AML-193 (cell line): ENCODE measurements at regions not wholly inside any gene's neighbourhood (a gene's known extent, or its start where the extent isn't known, plus 50 kb on each side); places are given as distances from the start of the nearest gene placed in this dataset.

Source experiments
- DNase-seq, 2 experiments: peaks; one replicate each; lab custom pipeline; 2025; lab: John Stamatoyannopoulos, UW

DNA sequence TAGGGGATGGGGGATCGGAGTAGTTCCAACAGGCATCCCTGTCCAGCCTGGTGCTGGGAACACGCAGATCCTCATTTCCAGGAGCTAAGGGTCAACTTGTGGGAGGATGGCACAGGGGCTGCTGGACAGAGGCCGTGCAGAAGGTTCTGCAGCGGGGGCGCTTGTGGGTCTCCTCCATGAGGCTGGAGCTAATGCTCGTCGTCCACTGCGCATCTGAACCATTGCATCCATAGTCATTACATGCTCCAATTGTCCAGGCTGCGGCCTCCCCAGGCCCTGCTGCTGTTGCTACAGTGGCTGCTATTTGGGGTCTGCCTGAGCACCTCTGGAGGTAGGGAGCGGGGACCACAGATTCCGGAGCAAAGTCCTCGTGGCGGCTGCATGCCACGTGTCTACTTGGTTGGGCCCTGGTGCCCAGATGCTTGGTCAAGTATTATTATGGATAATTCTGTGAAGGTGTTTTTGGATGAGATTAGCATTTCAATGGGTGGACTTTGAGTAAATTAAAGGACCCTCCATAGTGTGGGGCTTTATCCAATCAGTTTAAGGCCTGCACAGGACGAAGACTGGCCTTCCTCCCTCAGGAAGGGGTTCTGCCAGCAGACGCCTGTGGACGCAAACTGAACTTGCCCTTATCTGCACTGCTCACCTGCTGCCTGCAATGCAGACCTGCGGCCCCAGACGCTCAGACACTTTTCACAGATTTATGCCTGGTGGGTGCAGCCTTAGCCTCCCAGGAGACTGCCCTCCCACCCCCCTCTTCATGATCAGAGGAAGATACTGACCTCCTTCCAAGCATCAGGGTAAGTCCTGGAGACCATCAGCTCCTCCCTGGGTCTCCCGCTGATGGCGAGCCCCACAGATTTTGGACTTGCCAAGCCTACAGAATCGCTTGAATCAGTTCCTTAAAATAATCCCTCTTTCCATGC is 127.5 kb upstream of the IRX4 start:
- no peak for DNase-seq

DNA sequence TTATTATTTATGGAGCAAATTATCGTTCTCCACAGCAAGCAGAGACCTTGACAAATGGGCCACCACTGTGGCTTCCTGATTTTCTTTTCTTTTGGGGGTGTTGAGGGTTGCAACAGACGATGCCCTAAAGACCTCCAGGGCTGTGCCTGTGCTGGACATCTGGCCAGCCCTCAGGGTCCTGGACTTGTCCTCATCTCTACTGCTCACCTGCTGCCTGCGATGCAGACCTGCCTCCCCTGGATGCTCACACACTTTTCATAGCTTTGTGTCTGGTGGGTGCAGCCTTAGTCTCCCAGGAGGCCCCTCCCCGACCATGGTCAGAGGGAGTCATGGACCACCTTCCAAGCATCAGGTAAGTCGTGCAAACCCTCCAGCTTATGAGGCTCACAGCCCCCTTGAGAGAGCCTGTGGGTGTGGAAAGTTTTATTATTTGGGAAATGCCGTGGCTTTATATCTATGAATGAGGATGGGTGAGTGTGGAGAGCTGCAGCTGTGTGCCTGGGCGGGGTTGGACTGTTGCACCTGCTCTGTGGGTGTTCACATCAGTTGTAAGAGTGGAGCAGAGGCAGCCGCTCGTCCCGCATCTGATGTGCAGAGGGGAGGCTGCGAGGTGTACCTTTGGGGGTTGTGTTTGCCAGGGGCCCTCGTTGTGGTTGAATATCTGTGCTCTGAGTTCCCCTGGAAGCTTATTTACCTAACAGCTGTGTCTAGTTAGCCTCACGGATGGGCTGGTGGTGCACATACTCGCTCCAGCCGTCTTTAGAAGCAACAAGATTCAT is 126.3 kb upstream of the IRX4 start:
- no peak for DNase-seq

DNA sequence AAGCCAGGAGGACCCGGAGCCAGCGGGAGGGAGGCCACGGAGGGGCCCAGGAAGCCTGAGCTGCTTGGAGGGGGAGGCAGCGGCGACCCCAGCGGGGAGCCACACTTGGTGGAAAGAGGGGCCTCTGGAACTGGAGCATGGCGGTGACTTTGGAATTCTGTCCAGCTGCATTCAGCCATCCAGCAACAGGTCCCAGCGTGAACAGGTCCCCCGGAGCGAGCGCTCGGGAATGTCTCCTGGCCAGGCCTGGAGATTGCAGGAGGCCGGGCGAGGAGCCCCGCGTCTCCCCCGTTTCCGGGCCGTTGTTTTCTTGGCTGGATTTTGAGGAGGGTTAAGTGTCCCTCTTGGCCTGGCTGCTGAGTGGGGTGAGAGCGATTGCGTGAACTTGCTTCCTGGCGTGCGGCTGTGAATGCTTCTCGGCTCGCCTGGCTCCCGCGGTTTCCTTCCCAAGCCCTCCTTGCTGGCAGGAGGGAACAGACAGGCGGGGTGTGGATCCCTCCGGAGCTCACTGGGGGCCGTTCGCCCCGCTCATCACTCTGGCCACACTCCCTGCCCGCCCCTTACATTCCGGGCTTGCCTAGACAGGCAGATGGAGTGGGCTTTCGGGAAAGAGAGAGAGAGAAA is 125.3 kb upstream of the IRX4 start:
- DNase-seq, result no peak

DNA sequence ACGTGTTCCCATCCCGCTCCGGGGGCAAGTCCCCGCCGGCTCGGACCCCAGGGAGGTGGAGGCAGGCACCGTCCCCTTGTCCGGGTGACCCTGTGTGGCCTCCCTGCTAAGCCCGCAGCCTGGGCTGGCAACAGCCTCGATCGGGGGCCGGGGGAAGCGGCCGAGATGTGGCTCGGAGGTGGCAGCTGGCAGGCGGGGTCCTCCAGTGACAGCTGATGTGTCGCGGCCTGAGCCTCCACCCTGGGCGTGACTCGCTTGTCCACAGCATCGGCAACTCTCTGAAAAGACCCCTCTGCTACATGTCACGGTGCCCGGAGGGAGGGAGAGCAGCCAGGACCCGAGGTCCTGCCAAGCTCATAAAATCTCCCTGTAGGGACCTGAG is 124.8 kb upstream of the IRX4 start:
- DNase-seq, result no peak

DNA sequence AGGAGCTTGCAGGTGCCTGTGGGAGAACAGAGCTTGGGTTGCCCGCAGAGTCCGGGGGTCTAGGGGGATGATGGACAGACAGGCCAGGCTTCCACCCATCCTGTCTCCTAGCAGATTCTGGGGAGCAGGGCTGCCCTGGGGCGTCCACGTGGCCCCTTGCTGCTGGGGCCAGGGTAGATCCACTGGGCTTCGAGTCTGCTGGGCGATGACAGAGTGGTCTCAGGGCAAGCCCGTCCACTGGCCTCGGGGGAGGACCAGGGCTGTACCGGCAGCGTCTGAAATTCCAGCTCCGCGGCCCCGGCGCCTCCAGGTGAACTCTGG is 124.2 kb upstream of the IRX4 start:
- no peak for DNase-seq

DNA sequence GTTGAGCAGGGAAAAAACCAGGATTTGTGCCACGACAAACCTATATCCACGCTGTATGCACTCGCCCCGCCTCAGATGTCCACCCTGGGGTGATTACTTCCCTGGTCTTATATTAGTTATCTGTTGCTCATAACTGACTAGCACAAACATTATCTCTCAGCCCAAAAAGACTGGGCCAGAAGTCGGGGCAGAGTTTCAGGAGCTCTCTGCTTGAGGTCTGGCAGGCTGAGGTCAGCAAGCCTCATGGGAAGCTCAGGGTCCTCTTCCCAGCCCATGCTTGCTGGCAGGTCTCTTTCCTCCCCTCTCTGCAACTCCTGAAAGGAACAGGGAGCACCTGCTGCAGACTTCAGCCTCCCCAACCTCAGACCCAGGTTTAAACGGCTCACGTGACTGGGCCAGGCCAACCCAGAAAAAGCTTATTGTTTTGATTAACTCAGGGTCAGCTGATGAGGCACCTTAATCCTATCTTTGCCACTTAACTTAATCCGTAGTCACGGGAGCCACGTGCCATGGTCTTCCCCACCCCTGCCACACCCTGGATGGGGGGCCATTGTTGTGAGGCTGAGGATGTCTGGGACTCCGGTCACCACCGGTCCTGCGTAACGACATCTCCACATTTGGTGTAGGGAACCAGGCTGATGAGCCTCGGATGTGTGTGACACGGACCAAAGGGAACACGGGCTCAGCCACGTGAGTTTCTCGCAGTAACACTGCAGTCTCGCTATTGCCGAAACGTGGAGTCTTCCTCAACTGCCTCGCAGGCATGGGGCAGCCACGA is 123.7 kb upstream of the IRX4 start:
- no peak for DNase-seq

DNA sequence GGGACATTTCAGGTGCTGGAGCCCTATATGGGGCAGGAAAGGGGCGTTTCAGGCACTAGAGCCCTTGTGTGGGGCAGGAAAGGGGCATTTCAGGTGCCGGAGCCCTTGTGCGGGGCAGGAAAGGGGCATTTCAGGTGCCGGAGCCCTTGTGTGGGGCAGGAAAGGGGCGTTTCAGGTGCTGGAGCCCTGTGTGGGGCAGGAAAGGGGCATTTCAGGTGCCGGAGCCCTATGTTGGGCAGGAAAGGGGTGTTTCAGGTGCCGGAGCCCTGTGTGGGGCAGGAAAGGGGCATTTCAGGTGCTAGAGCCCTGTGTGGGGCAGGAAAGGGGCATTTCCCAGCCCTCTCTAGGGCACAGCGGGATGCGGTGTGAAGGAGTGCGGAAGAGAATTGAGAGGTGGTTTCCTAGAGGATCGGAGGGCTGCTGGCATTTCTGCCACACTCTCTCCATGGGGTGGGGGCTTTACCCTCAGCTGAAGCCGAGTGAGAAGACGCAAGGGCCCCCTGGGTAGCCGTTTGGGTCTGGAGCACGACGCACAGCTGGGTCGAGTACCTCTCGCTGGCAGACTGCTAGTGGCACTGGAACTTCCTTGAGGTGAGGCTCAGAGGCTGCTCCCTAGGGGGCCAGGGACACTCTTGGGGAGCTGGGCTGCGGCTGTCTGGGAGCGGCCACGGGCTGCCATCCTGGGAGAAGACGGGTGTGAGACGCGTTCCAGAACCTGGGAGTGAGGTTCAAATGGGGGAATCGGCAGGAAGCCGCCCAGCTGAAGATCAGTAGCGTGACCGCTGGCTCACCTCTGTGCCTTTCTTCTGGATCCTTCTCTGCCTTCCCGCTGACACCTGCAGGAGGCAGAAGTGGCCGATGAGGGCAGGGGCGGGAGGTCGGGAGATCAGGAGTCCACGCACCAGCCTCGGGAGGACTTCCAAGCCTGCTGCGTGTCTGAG is 122.6 kb upstream of the IRX4 start:
- DNase-seq, result no peak

DNA sequence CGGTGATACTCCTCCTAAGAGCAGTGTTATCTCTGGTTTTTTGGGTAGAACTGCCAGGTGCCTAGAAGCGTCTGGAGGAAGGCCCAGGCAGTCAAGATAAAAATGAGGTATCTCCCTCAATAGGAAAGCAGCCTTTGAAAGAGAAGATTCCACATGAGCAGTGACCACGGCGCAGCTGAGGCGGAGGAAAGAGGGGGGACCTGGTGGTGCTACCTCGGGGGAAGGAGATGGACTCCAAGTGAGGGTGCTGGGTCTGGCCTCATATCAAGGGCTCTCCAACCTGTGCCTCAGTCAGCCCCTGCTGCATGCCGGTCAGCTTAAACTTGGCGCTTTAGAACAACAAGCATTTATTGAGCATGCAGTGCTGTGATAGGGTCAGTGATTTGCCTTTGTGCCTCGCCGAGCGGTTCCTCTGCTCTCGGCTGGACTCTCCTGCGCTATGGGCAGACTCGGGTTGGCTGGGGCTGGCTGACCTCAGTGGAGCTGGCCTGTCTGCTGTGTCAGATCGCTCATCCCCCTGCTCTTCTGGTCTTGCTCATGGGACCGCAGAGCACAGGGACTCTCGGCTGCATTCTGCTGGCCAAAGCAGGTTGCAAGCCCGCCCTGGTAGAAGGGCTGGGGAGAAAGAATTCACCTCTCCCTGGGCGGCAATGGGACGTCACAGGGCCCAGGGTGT is 121.1 kb upstream of the IRX4 start:
- no peak for DNase-seq

DNA sequence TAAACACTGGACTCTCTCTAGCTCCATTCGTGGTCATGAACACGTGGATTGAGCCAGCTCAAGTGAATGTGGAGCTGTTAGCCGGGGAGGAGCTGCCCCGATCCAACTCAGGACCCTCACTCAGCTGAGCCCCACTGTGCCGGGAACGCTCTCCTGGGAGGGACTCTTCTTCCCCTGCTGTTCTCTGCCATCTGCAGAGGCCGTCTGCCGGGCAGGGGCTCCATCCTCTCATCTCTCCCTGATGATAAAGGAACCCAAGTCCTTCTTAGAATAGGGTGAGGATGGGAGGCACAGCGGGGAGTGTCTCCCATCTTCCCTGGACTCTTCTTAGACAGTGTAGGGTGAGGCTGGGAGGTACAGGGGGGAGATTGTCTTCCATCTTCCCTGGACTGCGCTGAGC is 120.5 kb upstream of the IRX4 start:
- DNase-seq, result no peak

DNA sequence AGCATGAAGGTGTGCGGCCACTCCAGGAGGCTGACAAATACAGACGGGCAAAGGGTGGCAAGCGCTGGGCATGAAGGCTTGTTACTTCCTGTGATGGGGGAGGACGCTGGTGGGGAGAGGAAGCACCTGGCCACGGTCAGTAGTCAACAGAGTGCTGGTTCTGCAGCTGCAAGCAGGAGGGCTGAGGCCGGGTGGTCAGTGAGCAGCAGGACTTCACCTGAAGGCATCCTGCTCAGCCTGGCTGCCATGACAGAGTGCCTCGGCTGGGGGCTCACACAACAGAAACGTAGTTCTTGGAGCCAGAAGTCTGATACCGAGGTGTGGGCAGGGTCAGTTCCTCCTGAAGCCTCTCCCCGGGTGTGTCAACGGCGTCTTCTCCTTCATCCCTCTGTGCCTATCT is 118.6 kb upstream of the IRX4 start:
- no peak for DNase-seq

DNA sequence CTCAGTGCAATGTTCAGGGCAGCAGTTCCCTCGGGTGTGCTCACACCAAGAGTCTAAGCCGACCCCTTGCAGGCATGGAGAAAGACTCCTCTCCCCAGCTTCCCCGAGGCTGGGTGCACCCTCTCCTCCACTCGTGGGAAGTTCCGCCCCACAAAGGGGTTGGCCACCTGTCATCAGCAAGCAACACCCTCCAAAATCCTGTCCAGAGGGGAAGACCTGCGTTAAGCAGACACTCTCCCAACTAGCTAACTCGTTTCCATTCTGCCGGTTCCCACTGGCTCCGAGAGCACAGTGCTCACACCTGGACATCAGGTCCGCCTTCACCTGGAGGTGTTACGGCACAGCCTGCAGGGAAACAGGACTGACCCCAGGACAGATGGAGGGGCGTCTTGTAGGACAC is 117.9 kb upstream of the IRX4 start:
- no peak for DNase-seq

DNA sequence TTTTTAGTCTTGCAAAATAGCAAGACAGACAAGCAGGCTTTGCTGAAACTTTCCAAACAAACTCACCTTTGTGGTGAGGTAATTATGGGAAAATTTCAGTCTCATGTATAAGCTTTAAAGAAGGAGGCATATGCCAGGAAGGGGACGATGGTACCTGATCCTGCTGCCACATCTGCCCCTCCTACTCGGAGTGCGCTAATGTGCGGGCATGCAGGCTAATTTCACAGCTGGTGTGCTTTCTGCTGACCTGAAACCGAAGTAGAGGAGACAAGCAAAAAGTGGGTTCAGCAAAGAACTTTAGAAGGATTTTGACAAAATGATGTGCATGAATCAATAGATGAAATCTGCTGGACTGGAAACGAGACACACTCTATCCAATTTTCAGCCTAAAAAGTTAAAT is 117.1 kb upstream of the IRX4 start:
- DNase-seq, result no peak

DNA sequence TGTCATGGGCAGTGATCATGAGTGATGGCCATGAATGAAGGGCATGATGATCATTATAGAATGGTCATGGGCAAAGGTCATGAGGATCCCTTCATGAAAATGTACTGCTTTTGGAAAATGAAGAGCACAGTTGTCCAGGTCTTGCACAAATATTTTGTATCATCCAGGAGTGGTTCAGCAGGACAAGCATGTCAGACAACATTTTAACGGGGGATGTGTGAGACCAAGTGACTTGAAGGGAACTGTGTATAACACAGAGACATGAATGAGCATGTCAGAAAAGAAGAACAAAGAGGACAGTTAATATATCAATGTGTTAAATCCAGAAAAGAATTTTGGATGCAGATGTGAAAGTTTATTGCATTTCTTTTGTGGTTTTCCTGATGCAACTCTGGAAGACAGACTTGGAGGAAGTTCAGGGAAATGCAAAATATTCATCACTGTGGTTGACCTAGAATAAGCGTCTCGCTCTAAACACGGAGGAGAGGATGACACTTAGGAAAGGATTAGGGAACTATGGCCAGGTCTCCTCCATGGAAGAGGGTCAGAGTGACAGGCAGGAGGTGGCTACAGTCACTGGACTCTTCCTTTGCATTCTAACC is 116.1 kb upstream of the IRX4 start:
- DNase-seq, result no peak

DNA sequence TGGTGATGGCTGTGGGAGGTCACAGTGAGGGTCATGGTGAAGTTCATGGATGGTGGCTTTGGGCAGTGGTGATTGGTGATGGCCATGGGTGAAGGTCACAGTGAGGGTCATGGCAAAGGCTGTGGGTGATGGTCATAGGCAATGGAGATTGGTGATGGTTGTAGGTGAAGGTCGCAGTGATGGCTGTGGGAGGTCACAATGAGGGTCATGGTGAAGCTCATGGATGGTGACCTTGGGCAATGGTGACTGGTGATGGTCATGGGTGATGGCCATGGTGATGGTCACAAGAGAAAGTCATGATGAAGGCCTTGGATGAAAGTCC is 115.6 kb upstream of the IRX4 start:
- no peak for DNase-seq

DNA sequence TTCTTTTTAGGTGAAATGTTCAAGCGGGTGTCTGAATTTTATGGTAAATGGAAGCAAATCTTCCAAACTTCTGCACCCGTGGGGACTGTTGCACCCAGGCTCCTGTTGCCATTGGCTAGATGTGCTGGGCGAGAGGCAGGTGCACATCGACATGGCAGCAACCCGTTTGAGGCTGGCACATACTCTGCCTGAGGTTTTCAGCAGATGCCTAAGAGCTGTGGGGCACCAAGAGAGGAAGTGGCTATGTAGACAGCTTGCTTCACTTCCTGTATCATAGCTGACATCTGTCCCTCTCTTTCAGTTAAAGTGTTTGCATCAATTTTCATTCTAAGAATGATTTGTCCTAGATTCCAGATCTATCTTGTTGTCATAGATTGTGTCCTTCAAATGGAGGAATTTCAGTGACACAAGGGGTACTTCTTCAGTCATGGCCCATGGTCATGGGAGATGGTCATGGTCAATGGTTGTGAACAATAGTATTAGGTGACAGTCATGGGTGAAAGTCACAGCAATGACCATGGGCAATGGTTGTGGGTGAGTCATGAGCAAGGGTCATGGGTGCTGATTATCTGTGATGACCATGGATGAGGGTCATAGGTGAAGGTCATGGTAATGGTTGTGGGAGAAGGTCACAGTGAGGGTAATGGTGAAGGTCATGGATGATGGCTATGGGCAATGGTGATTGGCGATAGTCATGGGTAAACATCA is 115.1 kb upstream of the IRX4 start:
- peak; percentile 57 to 74 for DNase-seq

DNA sequence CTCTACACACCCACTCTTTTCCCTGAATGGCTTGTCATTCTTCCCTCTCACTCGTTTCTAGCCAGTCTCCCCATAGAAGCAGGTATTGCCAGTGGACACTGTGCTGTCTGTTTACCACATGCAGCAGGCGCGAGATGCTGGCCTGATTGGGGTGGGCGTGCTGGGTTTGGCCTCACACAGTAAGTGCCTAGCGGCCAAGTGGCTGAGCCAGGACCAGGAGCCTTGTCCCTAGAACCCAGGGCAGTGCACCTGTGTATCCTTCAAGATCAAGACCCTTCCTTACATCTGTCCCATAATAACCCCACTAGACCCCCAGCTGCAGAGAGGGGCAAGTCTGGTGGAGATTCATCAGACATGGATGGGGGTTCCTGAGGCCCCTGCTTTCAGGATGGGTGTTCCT is 112.8 kb upstream of the IRX4 start:
- no peak for DNase-seq

DNA sequence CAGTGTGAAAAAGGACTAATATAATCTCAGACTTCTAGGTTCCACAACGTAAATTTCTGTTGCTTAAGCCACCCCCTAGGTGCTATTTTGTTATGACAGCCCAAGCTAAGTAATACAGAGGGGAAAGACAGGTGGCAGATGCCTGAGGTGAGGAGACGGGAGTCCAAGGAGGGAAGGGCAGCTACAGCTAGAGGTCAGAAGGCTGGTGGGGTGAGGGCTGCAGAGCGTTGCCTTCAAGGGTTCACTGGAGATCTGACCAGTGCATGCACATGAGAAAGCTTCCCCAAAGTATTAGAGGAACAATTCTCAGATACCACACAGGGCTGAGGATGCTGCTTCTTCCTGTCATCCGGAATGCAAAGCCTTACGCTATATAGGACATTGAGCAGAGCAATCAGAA is 104.7 kb upstream of the IRX4 start:
- DNase-seq, result no peak

DNA sequence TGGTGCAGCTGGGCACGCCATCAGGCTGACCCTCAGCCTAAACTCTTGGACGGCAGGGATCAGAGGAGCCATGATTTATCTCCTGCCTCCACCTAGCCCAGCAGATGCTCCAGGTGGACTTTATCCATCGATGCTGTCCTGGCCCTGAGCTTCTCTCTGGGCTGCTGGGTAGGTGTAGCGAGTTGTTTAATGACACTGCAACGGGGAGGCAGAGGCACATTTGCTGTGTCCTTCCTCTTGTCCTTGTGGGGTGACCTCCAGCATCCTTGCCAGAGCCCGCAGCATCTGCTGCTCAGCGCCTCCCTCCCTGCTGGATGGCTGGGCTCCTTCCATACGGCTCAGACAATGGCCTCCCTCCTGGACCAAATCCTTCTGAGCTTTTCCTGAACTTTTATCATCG is 103.1 kb upstream of the IRX4 start:
- DNase-seq, result no peak

DNA sequence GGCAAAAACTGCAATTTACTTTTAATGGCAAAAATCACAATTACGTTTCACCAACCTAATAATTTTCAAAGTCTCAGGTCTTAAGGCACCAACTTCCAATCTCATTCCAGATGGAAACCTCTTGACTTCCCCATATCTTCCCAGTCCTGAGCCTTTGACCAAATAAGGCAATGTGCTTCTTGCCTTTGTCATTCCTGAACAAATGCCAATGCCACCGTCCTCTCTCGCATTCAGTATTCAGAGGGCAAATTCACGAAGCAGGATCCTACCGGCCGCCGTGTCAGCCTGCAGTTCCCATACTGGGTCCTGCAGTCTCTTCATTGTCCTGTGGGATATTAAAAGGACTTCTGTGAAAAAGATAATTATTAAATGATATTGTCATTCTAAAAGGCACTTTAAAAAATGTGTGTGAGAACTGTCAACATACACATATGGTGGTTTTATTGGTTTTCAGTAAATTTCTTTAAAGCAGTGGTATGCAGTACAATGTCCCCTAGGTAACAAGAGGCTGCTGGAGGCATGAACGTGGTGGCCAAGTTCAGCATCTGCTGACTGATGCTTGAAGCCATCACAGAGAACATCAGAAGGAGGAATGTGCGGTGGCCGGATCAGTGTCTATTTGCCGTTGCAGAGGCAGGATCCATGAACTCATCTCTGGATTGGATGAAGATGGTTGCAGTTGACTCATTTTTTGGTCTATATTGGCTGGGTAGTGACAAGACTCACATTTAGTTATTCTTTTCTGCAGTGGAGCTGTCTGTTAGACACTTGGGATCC is 101.4 kb upstream of the IRX4 start:
- DNase-seq, result no peak
